GM06990 (cell line): ENCODE measurements at regions not wholly inside any gene's neighbourhood (a gene's known extent, or its start where the extent isn't known, plus 50 kb on each side); places are given as distances from the start of the nearest gene placed in this dataset.
A peak's percentile ranks its signal among the peaks of the same experiment; 100 is the strongest.

Source experiments
- DNase-seq: peaks from one replicate; pipeline ENCODE4 v3.0.0-alpha.2; 2011; ENCODE audit not compliant: insufficient read length; ENCODE audit errors: extremely low read depth
- H3K27me3 ChIP-seq: replicated peaks from 2 replicates; pipeline ENCODE4 v1.6.0; 2011; ENCODE audit warnings: low read length; ENCODE audit not compliant: control insufficient read depth, insufficient read depth
- H3K36me3 ChIP-seq: 2 replicates; pipeline ENCODE4 v1.5.1; 2011; ENCODE audit warnings: low read length; ENCODE audit not compliant: control insufficient read depth, insufficient read depth
- H3K4me3 ChIP-seq: replicated peaks from 2 replicates; pipeline ENCODE4 v1.5.1; 2011; ENCODE audit warnings: low read depth, mild to moderate bottlenecking, control low read depth, low read length
- TF ChIP-seq, protein P1 (sequence below): IDR thresholded peaks from 2 replicates; pipeline ENCODE4 v1.5.1; 2011; ENCODE audit warnings: low read length, control low read depth, mild to moderate bottlenecking, inconsistent platforms; ENCODE audit not compliant: insufficient read depth, poor library complexity, severe bottlenecking

DNA sequence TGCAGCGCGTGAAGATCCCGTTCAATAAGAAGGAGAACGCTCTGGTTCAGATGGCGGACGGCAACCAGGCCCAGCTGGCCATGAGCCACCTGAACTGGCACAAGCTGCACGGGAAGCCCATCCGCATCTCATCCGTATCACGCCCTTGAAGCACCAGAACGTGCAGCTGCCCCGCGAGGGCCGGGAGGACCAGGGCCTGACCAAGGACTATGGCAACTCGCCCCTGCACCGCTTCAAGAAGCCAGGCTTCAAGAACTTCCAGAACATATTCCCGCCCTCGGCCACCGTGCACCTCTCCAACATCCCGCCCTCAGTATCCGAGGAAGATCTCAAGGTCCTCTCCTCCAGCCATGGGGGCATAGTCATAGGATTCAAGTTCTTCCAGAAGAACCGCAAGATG, 131.9 kb upstream of the FUT8 start:
- Histone ChIP-seq H3K27me3 (no peaks in the 10 kb centered on the region), H3K4me3 (no peak overlapping the region), H3K36me3 (no peaks in the 10 kb centered on the region)
- no peak for DNase-seq
- TF ChIP-seq, protein P1, sequence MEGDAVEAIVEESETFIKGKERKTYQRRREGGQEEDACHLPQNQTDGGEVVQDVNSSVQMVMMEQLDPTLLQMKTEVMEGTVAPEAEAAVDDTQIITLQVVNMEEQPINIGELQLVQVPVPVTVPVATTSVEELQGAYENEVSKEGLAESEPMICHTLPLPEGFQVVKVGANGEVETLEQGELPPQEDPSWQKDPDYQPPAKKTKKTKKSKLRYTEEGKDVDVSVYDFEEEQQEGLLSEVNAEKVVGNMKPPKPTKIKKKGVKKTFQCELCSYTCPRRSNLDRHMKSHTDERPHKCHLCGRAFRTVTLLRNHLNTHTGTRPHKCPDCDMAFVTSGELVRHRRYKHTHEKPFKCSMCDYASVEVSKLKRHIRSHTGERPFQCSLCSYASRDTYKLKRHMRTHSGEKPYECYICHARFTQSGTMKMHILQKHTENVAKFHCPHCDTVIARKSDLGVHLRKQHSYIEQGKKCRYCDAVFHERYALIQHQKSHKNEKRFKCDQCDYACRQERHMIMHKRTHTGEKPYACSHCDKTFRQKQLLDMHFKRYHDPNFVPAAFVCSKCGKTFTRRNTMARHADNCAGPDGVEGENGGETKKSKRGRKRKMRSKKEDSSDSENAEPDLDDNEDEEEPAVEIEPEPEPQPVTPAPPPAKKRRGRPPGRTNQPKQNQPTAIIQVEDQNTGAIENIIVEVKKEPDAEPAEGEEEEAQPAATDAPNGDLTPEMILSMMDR: no peak

DNA sequence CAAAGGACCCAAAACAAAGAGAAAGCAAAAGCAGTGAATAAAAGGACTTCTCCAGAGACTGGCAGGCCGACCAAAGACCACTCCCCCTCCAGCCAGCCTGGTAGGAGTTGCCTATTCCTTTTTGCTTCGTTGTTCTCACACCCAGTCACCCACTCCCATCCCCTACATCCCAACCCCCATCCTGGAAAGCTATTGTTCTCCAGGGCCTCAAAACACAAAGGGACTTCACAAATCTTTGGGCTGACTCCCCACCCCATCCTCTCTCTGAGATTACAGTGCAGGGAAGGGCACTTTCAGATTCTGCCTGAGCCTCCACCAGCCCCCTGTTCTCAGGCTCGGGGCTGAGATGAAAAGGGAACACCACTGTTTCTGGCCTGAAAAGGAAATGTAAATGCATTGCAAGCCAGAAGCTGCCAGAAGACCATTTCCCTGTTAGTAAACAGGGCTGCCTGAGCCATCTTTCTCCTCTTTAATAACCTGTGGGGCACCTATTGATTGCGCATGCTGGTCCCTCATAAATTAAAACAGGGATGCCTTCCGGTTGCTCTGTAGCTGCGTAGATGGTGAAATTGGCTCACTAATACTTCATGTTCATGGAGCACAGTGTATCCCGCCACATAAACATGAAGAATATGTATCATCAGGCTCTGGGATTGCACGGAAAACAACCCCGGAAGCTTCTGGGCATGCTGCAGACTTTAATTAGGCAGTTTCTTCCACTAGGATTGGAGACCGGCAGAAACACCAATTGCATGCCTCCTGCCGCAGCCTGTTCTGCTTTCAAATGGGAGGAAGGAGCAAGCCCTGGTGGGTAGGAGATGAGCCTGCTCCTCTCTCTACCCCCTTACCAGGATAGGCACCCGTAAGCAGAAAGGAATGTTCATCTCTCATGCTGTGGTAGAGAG, 130.3 kb upstream of the FUT8 start:
- Histone ChIP-seq H3K27me3 (no peaks in the 10 kb centered on the region), H3K36me3 (no peaks in the 10 kb centered on the region), H3K4me3 (peak overlapping the region; percentile 32)
- TF ChIP-seq, protein P1: no peak
- no peak for DNase-seq

DNA sequence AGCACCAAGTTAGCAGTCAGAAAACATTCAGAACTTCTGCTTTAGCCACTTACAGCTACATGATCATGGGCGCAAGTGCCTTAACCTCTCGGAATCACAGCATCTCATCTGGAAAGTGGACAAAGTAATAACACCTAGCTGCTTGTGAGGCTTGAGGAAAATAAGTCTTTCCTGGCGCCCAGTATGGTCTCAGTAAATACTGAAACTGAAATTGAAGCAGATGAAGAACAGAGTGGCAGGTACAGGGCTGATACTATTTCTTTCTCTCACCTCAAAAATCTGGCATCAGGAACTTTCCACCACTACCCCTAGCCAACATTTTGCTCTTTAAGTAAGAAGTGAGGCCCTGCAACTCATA, 129.7 kb upstream of the FUT8 start:
- no peaks in the 10 kb centered on the region for H3K36me3 ChIP-seq
- no peak for DNase-seq
- H3K4me3 ChIP-seq: peak overlapping the region; percentile 32
- H3K27me3 ChIP-seq: no peaks in the 10 kb centered on the region
- TF ChIP-seq, protein P1: no peak

DNA sequence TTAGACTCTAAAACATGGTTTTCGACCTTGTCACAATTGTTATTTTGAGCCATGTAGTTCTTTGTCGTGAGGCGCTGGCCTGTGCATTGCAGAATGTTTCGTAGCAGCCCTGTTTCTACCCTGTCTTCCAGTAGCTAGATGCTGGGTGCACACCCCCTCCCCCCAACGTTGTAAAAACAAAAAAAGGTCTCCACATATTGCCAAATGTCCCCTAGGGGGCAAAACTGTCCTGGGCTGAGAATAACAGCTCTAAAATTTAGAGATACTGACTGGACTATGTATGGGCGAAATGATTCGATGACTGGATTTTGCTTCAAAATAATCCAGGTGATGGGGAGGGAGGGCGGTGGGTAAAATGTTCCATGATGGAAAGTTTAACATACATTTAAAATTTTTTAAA, 126.1 kb upstream of the FUT8 start:
- Histone ChIP-seq H3K36me3 (no peaks in the 10 kb centered on the region; the same call in 1 of the 2 replicates), H3K4me3 (no peak overlapping the region), H3K27me3 (no peaks in the 10 kb centered on the region)
- DNase-seq: no peak
- TF ChIP-seq, protein P1: peak; percentile 64

DNA sequence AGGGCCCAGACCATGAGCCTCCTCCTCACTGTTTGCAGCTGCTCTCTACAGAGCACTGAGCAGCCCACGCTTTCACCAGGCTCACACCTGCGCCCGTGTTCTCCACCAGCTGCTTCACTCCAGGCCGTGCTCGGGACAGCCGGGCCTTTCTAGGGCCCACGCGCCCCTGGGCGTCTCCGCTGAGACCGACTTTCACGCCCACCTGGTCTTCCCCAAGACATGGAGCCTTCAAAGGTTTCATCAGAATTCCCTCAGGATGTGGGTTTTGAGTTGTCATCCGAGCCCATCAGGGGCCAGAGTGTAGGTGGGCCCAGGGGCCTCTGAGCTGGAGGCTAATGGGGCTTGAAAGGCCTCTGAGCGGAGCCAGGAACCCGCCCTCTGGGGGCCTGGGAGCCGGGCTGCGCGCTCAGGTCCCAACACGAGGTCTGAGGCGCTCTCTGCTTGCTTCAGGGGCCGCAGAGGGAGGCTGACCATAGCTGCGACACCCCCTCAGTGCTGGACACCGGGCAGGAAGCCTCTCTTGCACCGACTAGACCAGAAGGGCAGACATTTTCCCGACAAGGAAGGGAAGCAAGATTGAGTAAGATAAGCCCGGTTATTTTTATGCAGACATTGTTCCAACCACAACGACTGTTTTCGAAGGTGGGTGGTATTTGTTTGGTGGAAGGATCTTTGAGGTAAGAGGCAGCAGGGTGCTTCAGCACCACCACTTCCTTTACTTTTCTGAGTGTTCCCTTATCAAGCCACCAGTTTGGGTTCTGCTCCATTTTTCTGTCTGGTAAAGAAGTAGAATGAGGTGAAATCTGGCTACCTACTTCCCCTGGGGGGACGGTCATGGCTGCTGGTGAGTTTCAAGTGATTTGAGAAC, 125.0 kb upstream of the FUT8 start:
- DNase-seq: peak; percentile 89
- Histone ChIP-seq H3K27me3 (no peaks in the 10 kb centered on the region), H3K4me3 (peak overlapping the region; percentile 49), H3K36me3 (no peaks in the 10 kb centered on the region; the same call in 1 of the 2 replicates)
- TF ChIP-seq, protein P1: peak; percentile 19
